ENCODE measurements at regions not wholly inside any gene's neighbourhood (a gene's known extent, or its start where the extent isn't known, plus 50 kb on each side); places are given as distances from the start of the nearest gene placed in this dataset.
A peak's percentile ranks its signal among the peaks of the same experiment; 100 is the strongest.

GRCh38 chr2:67466734-67467133, 69.6 kb downstream of the ETAA1 start:
- no peaks in the 10 kb centered on the region for H3K9me2 ChIP-seq (ENCODE audit: insufficient read depth)
- H2AFZ ChIP-seq, result no peak overlapping the region
- no peaks in the 10 kb centered on the region for H3K27me3 ChIP-seq (ENCODE audit: insufficient read depth)
- H3F3A ChIP-seq (replicated peaks; ENCODE audit: low read depth), result no peaks in the 10 kb centered on the region
- no peak for TF ChIP-seq ZNF114 (CRISPR knock-in tag; IDR thresholded peaks at IDR 0.05)
- peaks cover 6% of the 10 kb centered on the region; the same call in 2 of the 3 replicates for H3K4me1 Mint-ChIP-seq
- H3K36me3 ChIP-seq (ENCODE audit: insufficient read depth), result no peaks in the 10 kb centered on the region
- no peaks in the 10 kb centered on the region for H3K79me2 ChIP-seq (replicated peaks; ENCODE audit: insufficient read depth)
- DNase-seq (ENCODE audit: low spot score) (peak; percentile 17), ATAC-seq (no peak; the same call in 2 of the 3 replicates)
- H3K4me3 Mint-ChIP-seq, result no peak overlapping the region
- no peaks in the 10 kb centered on the region for H3K9me3 Mint-ChIP-seq
- H4K20me1 ChIP-seq (replicated peaks; ENCODE audit: insufficient read depth), result no peaks in the 10 kb centered on the region
- no peak overlapping the region for H3K4me2 ChIP-seq
- H3K4me1 ChIP-seq (ENCODE audit: insufficient read depth), result no peaks in the 10 kb centered on the region
- no peak overlapping the region for H3K27ac Mint-ChIP-seq
- H3K27me3 Mint-ChIP-seq (ENCODE audit: insufficient read depth, low read depth, poor library complexity), result peaks cover 6% of the 10 kb centered on the region
- no peak overlapping the region for H3K27ac ChIP-seq (ENCODE audit: low read depth)
- no peak overlapping the region for H3K4me3 ChIP-seq
- no peaks in the 10 kb centered on the region for H3K36me3 Mint-ChIP-seq (ENCODE audit: low read depth)

DNA sequence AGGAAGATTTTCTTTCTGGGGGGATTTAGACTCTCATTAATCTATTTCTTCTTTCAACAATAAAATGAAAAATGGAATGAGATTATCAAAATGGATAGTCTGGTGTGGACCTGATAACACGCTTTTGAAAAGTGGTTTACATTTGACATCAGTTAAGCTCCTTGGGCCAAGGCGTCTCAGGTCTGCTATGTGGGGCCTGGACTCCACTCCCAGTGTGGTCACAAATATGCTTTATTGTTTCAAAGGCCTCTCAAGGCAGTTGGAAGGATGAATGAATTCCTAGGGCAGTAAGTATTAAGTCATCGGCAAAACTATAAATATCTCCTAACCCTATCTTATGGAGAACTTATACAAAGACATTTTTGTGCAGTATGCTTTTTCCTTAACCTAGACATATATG, 74.5 kb downstream of the ETAA1 start:
- ATAC-seq (no peak), DNase-seq (ENCODE audit: low spot score) (no peak)
- H3K27me3 ChIP-seq (ENCODE audit: insufficient read depth), result no peaks in the 10 kb centered on the region
- no peak overlapping the region for H3K4me2 ChIP-seq
- H2AFZ ChIP-seq, result no peak overlapping the region
- peaks cover 9% of the 10 kb centered on the region; the same call in 1 of the 2 replicates for H3K4me1 ChIP-seq (ENCODE audit: insufficient read depth)
- H3K27ac ChIP-seq (ENCODE audit: low read depth), result no peak overlapping the region
- Mint-ChIP-seq H3K27ac (no peak overlapping the region), H3K4me1 (0 out of 3 replicates have a peak, but pooled peaks cover 9% of the 10 kb centered on the region), H3K36me3 (ENCODE audit: low read depth) (no peaks in the 10 kb centered on the region), H3K27me3 (ENCODE audit: insufficient read depth, low read depth, poor library complexity) (peaks cover 5% of the 10 kb centered on the region), H3K4me3 (no peak overlapping the region), H3K9me3 (no peaks in the 10 kb centered on the region)
- H3K4me3 ChIP-seq, result no peak overlapping the region
- no peaks in the 10 kb centered on the region for H3K36me3 ChIP-seq (ENCODE audit: insufficient read depth)
- no peaks in the 10 kb centered on the region for H4K20me1 ChIP-seq (replicated peaks; ENCODE audit: insufficient read depth)
- no peaks in the 10 kb centered on the region for H3K79me2 ChIP-seq (replicated peaks; ENCODE audit: insufficient read depth)
- H3F3A ChIP-seq (replicated peaks; ENCODE audit: low read depth), result no peaks in the 10 kb centered on the region
- peaks cover 9% of the 10 kb centered on the region; the same call in 1 of the 2 replicates for H3K9me2 ChIP-seq (ENCODE audit: insufficient read depth)
- TF ChIP-seq ZNF331 (CRISPR knock-in tag; IDR thresholded peaks at IDR 0.05; ENCODE audit: low read depth) (no peak), CTCF (conservative IDR thresholded peaks at IDR 0.05; ENCODE audit: low read depth in 2 of 2) (no peak), NANOG (IDR thresholded peaks at IDR 0.05; ENCODE audit: borderline replicate concordance) (no peak), ZNF114 (CRISPR knock-in tag; IDR thresholded peaks at IDR 0.05) (no peak), POLR2AphosphoS5 (IDR thresholded peaks at IDR 0.05; ENCODE audit: low read depth) (no peak), CREB1 (CRISPR knock-in tag; IDR thresholded peaks at IDR 0.05; ENCODE audit: low read depth) (no peak), EZH2 (IDR thresholded peaks at IDR 0.05; ENCODE audit: low read depth, unreplicated experiment) (no peak), JUNB (IDR thresholded peaks at IDR 0.05; ENCODE audit: unreplicated experiment) (no peak), STAT1 (IDR thresholded peaks at IDR 0.05; ENCODE audit: unreplicated experiment) (no peak), EZH2phosphoT487 (IDR thresholded peaks at IDR 0.05; ENCODE audit: unreplicated experiment) (no peak)
- TF ChIP-seq, protein P1, sequence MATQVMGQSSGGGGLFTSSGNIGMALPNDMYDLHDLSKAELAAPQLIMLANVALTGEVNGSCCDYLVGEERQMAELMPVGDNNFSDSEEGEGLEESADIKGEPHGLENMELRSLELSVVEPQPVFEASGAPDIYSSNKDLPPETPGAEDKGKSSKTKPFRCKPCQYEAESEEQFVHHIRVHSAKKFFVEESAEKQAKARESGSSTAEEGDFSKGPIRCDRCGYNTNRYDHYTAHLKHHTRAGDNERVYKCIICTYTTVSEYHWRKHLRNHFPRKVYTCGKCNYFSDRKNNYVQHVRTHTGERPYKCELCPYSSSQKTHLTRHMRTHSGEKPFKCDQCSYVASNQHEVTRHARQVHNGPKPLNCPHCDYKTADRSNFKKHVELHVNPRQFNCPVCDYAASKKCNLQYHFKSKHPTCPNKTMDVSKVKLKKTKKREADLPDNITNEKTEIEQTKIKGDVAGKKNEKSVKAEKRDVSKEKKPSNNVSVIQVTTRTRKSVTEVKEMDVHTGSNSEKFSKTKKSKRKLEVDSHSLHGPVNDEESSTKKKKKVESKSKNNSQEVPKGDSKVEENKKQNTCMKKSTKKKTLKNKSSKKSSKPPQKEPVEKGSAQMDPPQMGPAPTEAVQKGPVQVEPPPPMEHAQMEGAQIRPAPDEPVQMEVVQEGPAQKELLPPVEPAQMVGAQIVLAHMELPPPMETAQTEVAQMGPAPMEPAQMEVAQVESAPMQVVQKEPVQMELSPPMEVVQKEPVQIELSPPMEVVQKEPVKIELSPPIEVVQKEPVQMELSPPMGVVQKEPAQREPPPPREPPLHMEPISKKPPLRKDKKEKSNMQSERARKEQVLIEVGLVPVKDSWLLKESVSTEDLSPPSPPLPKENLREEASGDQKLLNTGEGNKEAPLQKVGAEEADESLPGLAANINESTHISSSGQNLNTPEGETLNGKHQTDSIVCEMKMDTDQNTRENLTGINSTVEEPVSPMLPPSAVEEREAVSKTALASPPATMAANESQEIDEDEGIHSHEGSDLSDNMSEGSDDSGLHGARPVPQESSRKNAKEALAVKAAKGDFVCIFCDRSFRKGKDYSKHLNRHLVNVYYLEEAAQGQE (IDR thresholded peaks at IDR 0.05; ENCODE audit: unreplicated experiment), result no peak
- TF ChIP-seq, protein P2, sequence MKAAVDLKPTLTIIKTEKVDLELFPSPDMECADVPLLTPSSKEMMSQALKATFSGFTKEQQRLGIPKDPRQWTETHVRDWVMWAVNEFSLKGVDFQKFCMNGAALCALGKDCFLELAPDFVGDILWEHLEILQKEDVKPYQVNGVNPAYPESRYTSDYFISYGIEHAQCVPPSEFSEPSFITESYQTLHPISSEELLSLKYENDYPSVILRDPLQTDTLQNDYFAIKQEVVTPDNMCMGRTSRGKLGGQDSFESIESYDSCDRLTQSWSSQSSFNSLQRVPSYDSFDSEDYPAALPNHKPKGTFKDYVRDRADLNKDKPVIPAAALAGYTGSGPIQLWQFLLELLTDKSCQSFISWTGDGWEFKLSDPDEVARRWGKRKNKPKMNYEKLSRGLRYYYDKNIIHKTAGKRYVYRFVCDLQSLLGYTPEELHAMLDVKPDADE (IDR thresholded peaks at IDR 0.05), result no peak
